ENCODE measurements at regions not wholly inside any gene's neighbourhood (a gene's known extent, or its start where the extent isn't known, plus 50 kb on each side); places are given as distances from the start of the nearest gene placed in this dataset.
A peak's percentile ranks its signal among the peaks of the same experiment; 100 is the strongest.

DNA sequence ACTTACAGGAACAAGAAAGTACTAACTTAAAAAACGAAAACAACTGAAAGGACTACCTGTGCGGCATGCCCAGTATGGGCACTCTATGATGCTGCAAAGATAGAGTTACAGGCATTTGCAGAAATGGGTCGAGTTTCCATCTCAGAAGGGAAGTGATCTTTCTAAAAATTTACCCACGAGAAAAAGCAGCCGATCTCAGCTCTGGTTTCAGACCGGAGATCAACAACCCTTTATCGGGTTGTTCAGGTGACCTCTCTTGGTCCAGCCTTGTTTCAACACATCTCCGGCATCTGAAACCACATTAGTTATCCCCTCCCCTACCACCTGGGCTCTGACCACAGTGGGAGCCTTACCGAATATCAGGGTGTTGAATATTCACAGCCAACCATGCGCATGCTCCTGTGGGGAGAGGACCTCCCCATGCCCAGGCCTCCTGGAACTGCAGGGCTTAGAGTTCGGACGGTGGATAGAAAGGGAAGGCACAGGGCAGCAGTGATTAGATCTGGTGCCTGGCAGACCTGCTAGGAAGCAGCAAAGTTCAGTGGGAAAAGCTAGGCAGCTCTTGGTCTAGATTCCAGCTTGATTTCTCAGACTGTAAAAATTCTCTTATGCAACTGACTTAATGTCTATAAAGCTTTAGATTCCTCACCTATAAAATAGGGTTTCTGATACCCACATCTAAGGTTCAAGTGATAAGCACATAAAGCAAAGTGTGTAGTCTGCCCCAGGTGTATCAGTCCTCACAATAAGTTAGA lies 906.0 kb downstream of the VRK1 start:
- TF ChIP-seq POLR2A (IDR thresholded peaks at IDR 0.05; ENCODE audit: low read depth, low read length) (no peak), POLR2AphosphoS5 (IDR thresholded peaks at IDR 0.05; ENCODE audit: low read depth, low read length) (no peak), TAF1 (IDR thresholded peaks at IDR 0.05; ENCODE audit: low read depth, low read length) (no peak), PAX5 (IDR thresholded peaks at IDR 0.05; ENCODE audit: insufficient read depth, low read length, severe bottlenecking) (no peak)
- FAIRE-seq (no peak), DNase-seq (ENCODE audit: insufficient read length, low spot score) (no peak)

DNA sequence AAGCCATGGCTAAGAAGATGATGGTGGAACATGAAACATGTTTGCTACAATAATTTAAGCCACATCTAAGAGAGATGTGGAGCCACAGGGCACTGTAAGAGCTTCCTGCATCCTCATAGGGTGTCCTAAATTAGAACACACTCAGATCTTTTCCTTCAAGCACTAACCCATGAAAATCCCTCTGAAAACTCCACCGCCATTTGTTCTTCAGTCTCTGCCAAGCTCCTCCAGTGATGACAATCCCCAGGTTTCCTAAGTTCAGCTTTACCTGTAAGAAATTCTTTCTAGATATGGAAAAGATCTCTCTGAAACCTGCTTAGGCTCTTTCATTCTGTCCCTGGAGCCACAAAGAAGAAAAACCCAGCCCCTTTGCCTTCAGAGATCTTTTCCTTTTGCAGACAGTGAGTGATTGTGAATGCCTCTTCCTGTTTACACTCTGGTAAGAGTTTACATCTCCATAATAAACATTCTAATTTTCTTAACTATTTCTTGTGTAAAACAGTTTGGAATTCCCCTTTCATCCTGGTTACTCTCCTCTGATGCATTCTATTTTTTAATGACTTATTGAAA lies 907.2 kb downstream of the VRK1 start:
- TF ChIP-seq SPI1 (IDR thresholded peaks at IDR 0.05; ENCODE audit: low read depth, low read length): no peak
- TF ChIP-seq POLR2A (IDR thresholded peaks at IDR 0.05; ENCODE audit: low read depth, low read length): no peak
- no peak for TF ChIP-seq PAX5 (IDR thresholded peaks at IDR 0.05; ENCODE audit: insufficient read depth, low read length, severe bottlenecking)
- no peak for TF ChIP-seq POLR2AphosphoS5 (IDR thresholded peaks at IDR 0.05; ENCODE audit: low read depth, low read length)
- TF ChIP-seq POU2F2 (IDR thresholded peaks at IDR 0.05; ENCODE audit: low read depth, low read length): no peak
- no peak for TF ChIP-seq TAF1 (IDR thresholded peaks at IDR 0.05; ENCODE audit: low read depth, low read length)
- FAIRE-seq (no peak), DNase-seq (ENCODE audit: insufficient read length, low spot score) (no peak)

DNA sequence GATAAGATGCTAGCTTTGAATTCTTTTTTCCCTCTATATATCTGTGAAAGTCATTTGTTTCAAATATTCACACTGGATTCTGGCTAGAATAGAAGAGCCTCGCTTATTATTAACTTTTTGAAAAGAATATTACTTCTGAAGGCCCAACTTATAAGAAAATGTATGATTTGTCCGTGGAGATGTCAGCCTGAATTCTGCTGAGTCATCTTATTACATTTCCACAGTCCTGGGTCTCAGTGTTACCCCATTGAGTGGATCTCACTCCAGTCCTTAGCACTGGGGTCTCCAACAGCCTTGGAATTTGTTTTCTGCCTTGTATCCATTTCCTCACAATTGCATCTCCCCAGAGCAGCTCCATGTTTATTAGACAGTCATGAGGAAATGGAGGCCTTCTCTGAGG lies 907.9 kb downstream of the VRK1 start:
- DNase-seq (ENCODE audit: insufficient read length, low spot score) (no peak), FAIRE-seq (no peak)
- TF ChIP-seq POLR2A (IDR thresholded peaks at IDR 0.05; ENCODE audit: low read depth, low read length) (no peak), SPI1 (IDR thresholded peaks at IDR 0.05; ENCODE audit: low read depth, low read length) (no peak), POU2F2 (IDR thresholded peaks at IDR 0.05; ENCODE audit: low read depth, low read length) (no peak), PAX5 (IDR thresholded peaks at IDR 0.05; ENCODE audit: insufficient read depth, low read length, severe bottlenecking) (no peak), POLR2AphosphoS5 (IDR thresholded peaks at IDR 0.05; ENCODE audit: low read depth, low read length) (no peak), TAF1 (IDR thresholded peaks at IDR 0.05; ENCODE audit: low read depth, low read length) (no peak)

DNA sequence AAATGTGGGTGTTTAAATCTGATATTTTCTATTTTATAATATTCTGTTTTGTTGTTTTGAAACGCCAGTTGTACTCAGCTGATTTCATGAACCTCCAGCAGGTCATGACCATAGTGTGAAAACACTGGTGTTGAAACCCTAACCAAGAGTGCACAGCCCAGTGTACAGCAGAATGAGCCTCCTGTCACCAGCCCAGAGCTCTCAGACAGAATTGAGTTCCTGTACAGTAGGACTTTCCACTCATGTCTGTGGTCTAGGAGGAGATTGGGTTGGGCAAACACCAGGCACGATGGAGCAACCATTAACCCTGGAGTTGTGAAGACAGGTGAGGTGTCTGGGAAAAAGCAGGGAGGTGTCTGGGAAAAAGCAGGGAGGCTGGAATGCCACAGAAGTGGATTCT lies 908.8 kb downstream of the VRK1 start:
- FAIRE-seq (no peak), DNase-seq (ENCODE audit: insufficient read length, low spot score) (no peak)
- no peak for TF ChIP-seq POU2F2 (IDR thresholded peaks at IDR 0.05; ENCODE audit: low read depth, low read length)
- TF ChIP-seq SPI1 (IDR thresholded peaks at IDR 0.05; ENCODE audit: low read depth, low read length): no peak

DNA sequence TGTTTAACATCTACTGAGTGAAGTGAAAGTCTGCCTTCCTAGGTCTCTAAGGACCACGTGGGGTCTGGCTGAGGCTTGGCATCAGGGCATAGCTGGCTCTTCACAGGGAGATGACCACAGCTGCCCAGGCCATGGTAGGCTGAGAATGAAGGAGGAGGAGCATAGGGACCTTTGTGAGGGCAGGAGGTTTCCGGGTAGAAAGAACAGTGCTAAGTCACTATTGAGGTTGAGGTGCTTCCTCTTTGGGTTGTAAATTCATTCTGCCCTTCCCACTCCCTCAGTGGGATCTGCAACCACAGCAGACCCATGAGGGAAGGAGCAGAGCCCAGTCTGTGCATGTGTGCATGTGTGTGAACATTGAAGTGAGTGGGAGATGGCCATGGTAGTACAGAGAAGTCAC lies 909.6 kb downstream of the VRK1 start:
- TF ChIP-seq POLR2AphosphoS5 (IDR thresholded peaks at IDR 0.05; ENCODE audit: low read depth, low read length) (no peak), POLR2A (IDR thresholded peaks at IDR 0.05; ENCODE audit: low read depth, low read length) (no peak), TAF1 (IDR thresholded peaks at IDR 0.05; ENCODE audit: low read depth, low read length) (no peak), PAX5 (IDR thresholded peaks at IDR 0.05; ENCODE audit: insufficient read depth, low read length, severe bottlenecking) (no peak), SPI1 (IDR thresholded peaks at IDR 0.05; ENCODE audit: low read depth, low read length) (no peak), POU2F2 (IDR thresholded peaks at IDR 0.05; ENCODE audit: low read depth, low read length) (no peak)

DNA sequence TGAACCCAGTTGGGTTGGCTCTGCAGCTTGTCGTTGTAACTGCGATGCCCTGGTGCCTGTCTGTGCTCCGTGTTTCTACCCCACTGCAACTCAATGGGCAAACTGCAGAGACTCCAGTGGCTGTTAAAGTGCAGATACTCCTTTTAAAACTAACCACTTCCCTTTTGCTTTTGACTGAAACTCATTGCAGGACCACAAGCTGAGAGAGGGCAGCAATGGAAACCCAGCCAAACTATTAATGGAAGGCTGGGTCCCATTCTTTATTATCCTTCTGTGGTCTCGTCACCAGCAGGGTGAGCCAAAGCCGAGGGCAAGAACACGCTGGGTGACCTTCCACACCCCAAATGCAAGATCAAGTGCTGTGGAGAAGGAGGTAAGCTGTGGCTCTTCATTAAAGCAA lies 910.4 kb downstream of the VRK1 start:
- DNase-seq (ENCODE audit: insufficient read length, low spot score): no peak
- no peak for TF ChIP-seq PAX5 (IDR thresholded peaks at IDR 0.05; ENCODE audit: insufficient read depth, low read length, severe bottlenecking)
- peak; percentile 77 for TF ChIP-seq SPI1 (IDR thresholded peaks at IDR 0.05; ENCODE audit: low read depth, low read length)
- TF ChIP-seq POLR2AphosphoS5 (IDR thresholded peaks at IDR 0.05; ENCODE audit: low read depth, low read length): no peak
- TF ChIP-seq TAF1 (IDR thresholded peaks at IDR 0.05; ENCODE audit: low read depth, low read length): no peak
- no peak for FAIRE-seq

More for the DNA sequence above, 909.6 kb downstream of the VRK1 start:
- no peak for FAIRE-seq
- no peak for DNase-seq (ENCODE audit: insufficient read length, low spot score)

DNA sequence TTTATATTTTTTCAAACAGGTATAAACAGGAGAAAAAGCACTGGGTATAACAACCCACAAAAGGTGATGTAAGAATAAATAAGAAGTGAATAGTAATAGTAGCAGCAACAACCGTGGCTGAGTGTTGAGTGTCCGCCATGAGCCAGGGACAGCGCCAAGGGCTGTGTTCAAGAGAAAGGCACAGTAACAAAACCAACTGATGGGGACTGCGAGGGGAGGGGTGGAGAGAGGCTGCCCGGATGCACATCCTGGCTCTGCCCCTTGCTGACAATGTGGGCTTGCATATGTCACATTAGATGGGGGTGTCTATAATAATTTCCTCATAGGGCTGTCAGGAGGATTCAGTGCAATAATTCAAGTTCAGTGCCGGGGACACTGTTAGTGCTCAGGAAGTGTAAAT lies 912.4 kb downstream of the VRK1 start:
- TF ChIP-seq SPI1 (IDR thresholded peaks at IDR 0.05; ENCODE audit: low read depth, low read length) (no peak), POU2F2 (IDR thresholded peaks at IDR 0.05; ENCODE audit: low read depth, low read length) (no peak), PAX5 (IDR thresholded peaks at IDR 0.05; ENCODE audit: insufficient read depth, low read length, severe bottlenecking) (no peak), POLR2A (IDR thresholded peaks at IDR 0.05; ENCODE audit: low read depth, low read length) (no peak), TAF1 (IDR thresholded peaks at IDR 0.05; ENCODE audit: low read depth, low read length) (no peak), POLR2AphosphoS5 (IDR thresholded peaks at IDR 0.05; ENCODE audit: low read depth, low read length) (no peak)
- FAIRE-seq (no peak), DNase-seq (ENCODE audit: insufficient read length, low spot score) (no peak)

DNA sequence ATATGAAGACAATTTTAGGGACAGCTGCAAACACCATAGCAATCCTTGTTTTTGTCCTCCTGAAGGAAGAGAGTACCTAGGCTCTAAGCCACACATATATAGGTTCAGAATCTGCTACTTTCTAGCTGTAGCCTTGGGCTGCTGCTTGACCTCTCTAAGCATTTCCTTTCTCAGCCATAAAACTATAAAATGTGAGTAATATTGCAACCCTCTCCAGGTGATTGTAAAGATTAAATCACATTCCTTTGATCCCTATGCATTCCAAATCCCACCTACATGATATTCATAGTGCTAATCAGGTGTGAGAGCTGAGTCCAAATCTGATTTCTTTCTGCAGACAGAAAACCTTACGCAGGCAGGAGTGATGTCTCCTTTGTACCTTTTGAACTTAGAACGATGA lies 913.5 kb downstream of the VRK1 start:
- DNase-seq (ENCODE audit: insufficient read length, low spot score) (no peak), FAIRE-seq (no peak)
- TF ChIP-seq POLR2A (IDR thresholded peaks at IDR 0.05; ENCODE audit: low read depth, low read length): no peak
- TF ChIP-seq TAF1 (IDR thresholded peaks at IDR 0.05; ENCODE audit: low read depth, low read length): no peak
- no peak for TF ChIP-seq PAX5 (IDR thresholded peaks at IDR 0.05; ENCODE audit: insufficient read depth, low read length, severe bottlenecking)
- no peak for TF ChIP-seq SPI1 (IDR thresholded peaks at IDR 0.05; ENCODE audit: low read depth, low read length)
- no peak for TF ChIP-seq POLR2AphosphoS5 (IDR thresholded peaks at IDR 0.05; ENCODE audit: low read depth, low read length)
- no peak for TF ChIP-seq POU2F2 (IDR thresholded peaks at IDR 0.05; ENCODE audit: low read depth, low read length)

DNA sequence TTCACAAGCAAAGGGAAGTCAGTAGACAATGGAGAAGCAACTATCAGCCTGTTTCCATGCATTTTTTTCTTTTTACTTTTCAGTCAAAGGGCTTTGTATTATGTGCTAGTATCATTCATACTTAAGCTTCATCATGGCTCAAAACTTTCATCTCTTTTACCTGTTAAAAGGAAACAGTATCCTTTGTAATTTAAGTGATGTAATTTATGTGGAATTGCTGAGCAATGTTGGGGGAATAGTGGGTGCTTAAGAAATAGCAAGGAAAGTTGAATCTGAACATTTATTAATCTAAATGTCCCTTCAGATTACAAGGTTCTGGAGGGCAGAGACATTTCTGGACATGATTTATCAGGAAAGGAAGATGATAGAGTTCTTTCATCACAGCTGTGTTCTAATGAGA lies 915.3 kb downstream of the VRK1 start:
- TF ChIP-seq POLR2AphosphoS5 (IDR thresholded peaks at IDR 0.05; ENCODE audit: low read depth, low read length) (no peak), TAF1 (IDR thresholded peaks at IDR 0.05; ENCODE audit: low read depth, low read length) (no peak), PAX5 (IDR thresholded peaks at IDR 0.05; ENCODE audit: insufficient read depth, low read length, severe bottlenecking) (no peak)
- no peak for DNase-seq (ENCODE audit: insufficient read length, low spot score)
- FAIRE-seq: no peak

DNA sequence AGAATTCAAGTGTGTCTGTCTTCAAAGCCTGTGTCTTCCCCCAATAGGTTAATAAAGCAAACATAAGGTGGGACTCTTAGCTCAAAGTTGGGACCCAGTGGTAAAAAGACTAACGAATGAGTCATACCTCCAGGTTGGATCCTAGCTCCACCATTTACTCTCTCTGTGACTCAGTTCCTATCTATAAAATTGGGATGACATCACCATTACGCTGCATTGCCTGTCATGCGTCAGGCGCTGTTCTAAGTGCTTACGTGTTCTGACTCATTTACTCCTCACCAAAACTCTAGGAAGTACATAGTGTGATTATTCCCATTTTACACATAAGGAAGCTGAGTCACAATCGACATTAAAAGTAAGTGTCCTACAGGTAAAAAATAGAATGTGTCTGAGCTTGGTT lies 915.8 kb downstream of the VRK1 start:
- DNase-seq (ENCODE audit: insufficient read length, low spot score) (no peak), FAIRE-seq (no peak)
- TF ChIP-seq SPI1 (IDR thresholded peaks at IDR 0.05; ENCODE audit: low read depth, low read length) (no peak), POLR2A (IDR thresholded peaks at IDR 0.05; ENCODE audit: low read depth, low read length) (no peak), POLR2AphosphoS5 (IDR thresholded peaks at IDR 0.05; ENCODE audit: low read depth, low read length) (no peak), TAF1 (IDR thresholded peaks at IDR 0.05; ENCODE audit: low read depth, low read length) (no peak), POU2F2 (IDR thresholded peaks at IDR 0.05; ENCODE audit: low read depth, low read length) (no peak), PAX5 (IDR thresholded peaks at IDR 0.05; ENCODE audit: insufficient read depth, low read length, severe bottlenecking) (no peak)

Data from GM12891 (cell line).